Stromal cell of bone marrow (primary cell): ENCODE measurements at regions not wholly inside any gene's neighbourhood (a gene's known extent, or its start where the extent isn't known, plus 50 kb on each side); places are given as distances from the start of the nearest gene placed in this dataset.

ENCODE experiments used
- DNase-seq: peaks from one replicate; pipeline ENCODE4 v3.0.0-alpha.2; 2012; ENCODE audit warnings: low read depth

GRCh38 chr16:14360326-14361037, 269.6 kb downstream of the PARN start:
- no peak for DNase-seq

- no peak for DNase-seq
Measured at GRCh38 chr16:14358697-14359305, 271.3 kb downstream of the PARN start.

GRCh38 chr16:14357328-14357727, 272.7 kb downstream of the PARN start:
- DNase-seq = no peak

- DNase-seq = no peak
Measured at GRCh38 chr16:14356064-14356463, 274.0 kb downstream of the PARN start.

- no peak for DNase-seq
Measured at GRCh38 chr16:14354561-14355351, 275.3 kb downstream of the PARN start.

GRCh38 chr16:14353340-14353739, 276.7 kb downstream of the PARN start:
- no peak for DNase-seq

GRCh38 chr16:14351647-14352046, 278.4 kb downstream of the PARN start:
- DNase-seq = no peak

GRCh38 chr16:14350626-14351025, 279.4 kb downstream of the PARN start:
- DNase-seq = no peak

GRCh38 chr16:14350081-14350480, 279.0 kb downstream of the MRTFB start:
- no peak for DNase-seq

- no peak for DNase-seq
Measured at GRCh38 chr16:14347706-14348105, 276.6 kb downstream of the MRTFB start.

GRCh38 chr16:14346278-14347142, 275.4 kb downstream of the MRTFB start:
- DNase-seq = no peak

- DNase-seq = no peak
Measured at GRCh38 chr16:14345512-14346115, 274.5 kb downstream of the MRTFB start.

GRCh38 chr16:14344945-14345344, 273.8 kb downstream of the MRTFB start:
- no peak for DNase-seq

- DNase-seq = no peak
Measured at GRCh38 chr16:14344292-14344691, 273.2 kb downstream of the MRTFB start.

GRCh38 chr16:14341324-14342225, 270.5 kb downstream of the MRTFB start:
- no peak for DNase-seq

- DNase-seq = no peak
Measured at GRCh38 chr16:14339694-14340093, 268.6 kb downstream of the MRTFB start.

- DNase-seq = no peak
Measured at GRCh38 chr16:14338969-14339368, 267.9 kb downstream of the MRTFB start.

GRCh38 chr16:14338236-14338635, 267.1 kb downstream of the MRTFB start:
- no peak for DNase-seq

- no peak for DNase-seq
Measured at GRCh38 chr16:14337303-14338191, 266.4 kb downstream of the MRTFB start.

GRCh38 chr16:14335297-14335696, 264.2 kb downstream of the MRTFB start:
- DNase-seq = no peak
